ENCODE measurements at regions not wholly inside any gene's neighbourhood (a gene's known extent, or its start where the extent isn't known, plus 50 kb on each side); places are given as distances from the start of the nearest gene placed in this dataset.

DNA sequence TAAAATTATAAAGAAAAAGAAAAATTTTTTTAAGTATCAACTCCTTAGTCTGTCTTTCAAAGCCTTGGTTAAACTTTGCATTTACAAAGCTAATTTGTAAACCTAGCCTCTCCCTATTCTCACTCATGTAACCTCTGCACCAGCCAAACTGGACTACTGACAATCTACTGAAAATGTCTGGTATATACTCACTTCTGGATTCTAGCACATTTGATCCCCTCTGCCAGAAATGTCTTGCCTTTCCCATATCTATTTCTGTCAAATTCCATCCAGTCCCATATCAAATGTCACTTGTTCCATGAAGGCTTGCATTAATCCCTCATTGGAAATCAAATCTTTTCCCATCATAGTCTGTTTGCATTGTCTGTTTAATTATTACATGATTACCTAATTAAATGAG lies 105.8 kb upstream of the KLHL13 start:
- TF ChIP-seq, protein P1, sequence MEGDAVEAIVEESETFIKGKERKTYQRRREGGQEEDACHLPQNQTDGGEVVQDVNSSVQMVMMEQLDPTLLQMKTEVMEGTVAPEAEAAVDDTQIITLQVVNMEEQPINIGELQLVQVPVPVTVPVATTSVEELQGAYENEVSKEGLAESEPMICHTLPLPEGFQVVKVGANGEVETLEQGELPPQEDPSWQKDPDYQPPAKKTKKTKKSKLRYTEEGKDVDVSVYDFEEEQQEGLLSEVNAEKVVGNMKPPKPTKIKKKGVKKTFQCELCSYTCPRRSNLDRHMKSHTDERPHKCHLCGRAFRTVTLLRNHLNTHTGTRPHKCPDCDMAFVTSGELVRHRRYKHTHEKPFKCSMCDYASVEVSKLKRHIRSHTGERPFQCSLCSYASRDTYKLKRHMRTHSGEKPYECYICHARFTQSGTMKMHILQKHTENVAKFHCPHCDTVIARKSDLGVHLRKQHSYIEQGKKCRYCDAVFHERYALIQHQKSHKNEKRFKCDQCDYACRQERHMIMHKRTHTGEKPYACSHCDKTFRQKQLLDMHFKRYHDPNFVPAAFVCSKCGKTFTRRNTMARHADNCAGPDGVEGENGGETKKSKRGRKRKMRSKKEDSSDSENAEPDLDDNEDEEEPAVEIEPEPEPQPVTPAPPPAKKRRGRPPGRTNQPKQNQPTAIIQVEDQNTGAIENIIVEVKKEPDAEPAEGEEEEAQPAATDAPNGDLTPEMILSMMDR (IDR thresholded peaks at IDR 0.05 in 4 of 5, conservative IDR thresholded peaks at IDR 0.05 in 1 of 5): no peak
- no peak for TF ChIP-seq POLR2A (IDR thresholded peaks at IDR 0.05)
